IMR-90 (cell line): ENCODE measurements at regions not wholly inside any gene's neighbourhood (a gene's known extent, or its start where the extent isn't known, plus 50 kb on each side); places are given as distances from the start of the nearest gene placed in this dataset.

Experiments
- ATAC-seq: fragments of 200-7000 bp; cut with Tn5 transposase; 2 replicates; pipeline ENCODE4 v1.9.1; 2020; ENCODE audit warnings: low read depth, mild to moderate bottlenecking, moderate library complexity
- BruUV-seq: library from RNA; stranded (reverse); fragments of 400-500 nt; replicated peaks from 2 replicates; lab custom pipeline; 2021; lab: Mats Ljungman, UMichigan
- CTCF ChIA-PET: fragments of 300-600 bp; formaldehyde crosslinking; extraction: SDS; loops from one replicate; lab custom pipeline; 2021; ENCODE audit warnings: antibody characterized with exemption; lab: Yijun Ruan, JAX
- POLR2A ChIA-PET: fragments of 300-600 bp; sonication (Branson Sonifier 250); formaldehyde crosslinking; loops from one replicate; lab custom pipeline; 2022; ENCODE audit warnings: antibody characterized with exemption; ENCODE audit not compliant: unreplicated experiment; lab: Charles Lee
- DNase-seq: peaks from one replicate; pipeline ENCODE4 v3.0.0; 2013
- H2AFZ ChIP-seq: replicated peaks from 2 replicates; pipeline ENCODE3; 2013; ENCODE audit warnings: low read length, mild to moderate bottlenecking; ENCODE audit not compliant: poor library complexity
- H2AK5ac ChIP-seq: 2 replicates; pipeline ENCODE4 v1.6.1; 2013; ENCODE audit warnings: low read depth, low read length, inconsistent platforms
- H2AK9ac ChIP-seq: replicated peaks from 2 replicates; pipeline ENCODE3; 2013; ENCODE audit warnings: mild to moderate bottlenecking, low read depth, low read length, moderate library complexity; ENCODE audit not compliant: poor library complexity
- H2BK120ac ChIP-seq: 2 replicates; pipeline ENCODE4 v1.6.1; 2013; ENCODE audit warnings: low read depth, low read length, inconsistent platforms
- H2BK15ac ChIP-seq: 3 replicates; pipeline ENCODE4 v1.6.1; 2013; ENCODE audit warnings: low read depth, low read length, inconsistent platforms
- H2BK20ac ChIP-seq: 2 replicates; pipeline ENCODE4 v1.6.1; 2013; ENCODE audit warnings: low read depth, mild to moderate bottlenecking, inconsistent platforms, low read length, moderate library complexity
- H2BK5ac ChIP-seq: 2 replicates; pipeline ENCODE4 v1.6.1; 2013; ENCODE audit warnings: mild to moderate bottlenecking, low read depth, low read length, inconsistent platforms; ENCODE audit not compliant: poor library complexity, severe bottlenecking
- H3K14ac ChIP-seq: replicated peaks from 2 replicates; pipeline ENCODE4 v1.6.1; 2013; ENCODE audit warnings: low read depth, low read length, inconsistent platforms
- H3K18ac ChIP-seq: 2 replicates; pipeline ENCODE4 v1.6.1; 2013; ENCODE audit warnings: low read depth, low read length, control low read depth
- H3K23ac ChIP-seq: 2 replicates; pipeline ENCODE4 v1.6.1; 2013; ENCODE audit warnings: low read depth, low read length, inconsistent platforms
- H3K27ac ChIP-seq: 2 replicates; pipeline ENCODE4 v1.5.1; 2013; ENCODE audit warnings: mild to moderate bottlenecking, control low read depth, low read length; ENCODE audit not compliant: insufficient read depth
- H3K27me3 ChIP-seq: 2 replicates; pipeline ENCODE4 v1.6.1; 2013; ENCODE audit warnings: low read length; ENCODE audit not compliant: control insufficient read depth, insufficient read depth
- H3K36me3 ChIP-seq: 2 replicates; pipeline ENCODE4 v1.6.1; 2013; ENCODE audit warnings: low read length, mixed read lengths; ENCODE audit not compliant: control insufficient read depth, insufficient read depth
- H3K4ac ChIP-seq: 2 replicates; pipeline ENCODE4 v1.6.1; 2013; ENCODE audit warnings: low read depth, low read length, inconsistent platforms
- H3K4me1 ChIP-seq: 2 replicates; pipeline ENCODE4 v1.6.1; 2013; ENCODE audit warnings: low read length, mixed read lengths; ENCODE audit not compliant: control insufficient read depth, insufficient read depth
- H3K4me2 ChIP-seq: 2 replicates; pipeline ENCODE4 v1.6.1; 2013; ENCODE audit warnings: low read depth, mild to moderate bottlenecking, control low read depth, low read length, moderate library complexity
- H3K4me3 ChIP-seq: 2 replicates; pipeline ENCODE4 v1.5.1; 2013; ENCODE audit warnings: low read depth, mild to moderate bottlenecking, control low read depth, low read length, moderate library complexity; ENCODE audit not compliant: insufficient read depth
- H3K56ac ChIP-seq: 2 replicates; pipeline ENCODE4 v1.6.1; 2013; ENCODE audit warnings: low read length, inconsistent platforms; ENCODE audit not compliant: insufficient read depth; ENCODE audit errors: extremely low read depth
- H3K79me1 ChIP-seq, 2 experiments: 2 replicates each; pipeline ENCODE4 v1.6.1; 2013; ENCODE audit warnings: low read length in 2 of 2, inconsistent platforms in 1 of 2, low read depth in 1 of 2
- H3K9ac ChIP-seq: 2 replicates; pipeline ENCODE4 v1.6.1; 2013; ENCODE audit warnings: low read depth, low read length, control low read depth
- H3K9me1 ChIP-seq: 2 replicates; pipeline ENCODE4 v1.6.1; 2013; ENCODE audit warnings: low read length, inconsistent platforms; ENCODE audit not compliant: insufficient read depth
- H3K9me3 ChIP-seq: 2 replicates; pipeline ENCODE4 v1.6.1; 2013; ENCODE audit warnings: low read length; ENCODE audit not compliant: control insufficient read depth, insufficient read depth
- H4K20me1 ChIP-seq: 2 replicates; pipeline ENCODE4 v1.6.1; 2013; ENCODE audit warnings: low read length, inconsistent platforms; ENCODE audit not compliant: insufficient read depth
- H4K5ac ChIP-seq: 2 replicates; pipeline ENCODE4 v1.6.1; 2013; ENCODE audit warnings: mild to moderate bottlenecking, low read depth, low read length, control low read depth
- H4K8ac ChIP-seq, 2 experiments: 2 replicates each; pipeline ENCODE4 v1.6.1; 2013; ENCODE audit warnings: low read depth in 2 of 2, low read length in 2 of 2, control low read depth in 1 of 2, inconsistent platforms in 1 of 2
- H4K91ac ChIP-seq: 2 replicates; pipeline ENCODE4 v1.6.1; 2013; ENCODE audit warnings: low read depth, low read length, inconsistent platforms; ENCODE audit not compliant: insufficient read depth
- BHLHE40 ChIP-seq: fragments of 150-350 bp; IDR thresholded peaks from 2 replicates; pipeline ENCODE4 v1.6.1; 2016; ENCODE audit warnings: mild to moderate bottlenecking, low read depth, low read length
- CEBPB ChIP-seq: IDR thresholded peaks from 2 replicates; pipeline ENCODE4 v1.6.1; 2012; ENCODE audit warnings: low read depth, low read length, improper control_type of control experiment
- CHD1 ChIP-seq: IDR thresholded peaks from 2 replicates; pipeline ENCODE4 v1.6.1; 2012; ENCODE audit warnings: low read depth, low read length, improper control_type of control experiment
- MXI1 ChIP-seq: IDR thresholded peaks from 2 replicates; pipeline ENCODE4 v1.6.1; 2012; ENCODE audit warnings: low read depth, mild to moderate bottlenecking, low read length, moderate library complexity, borderline replicate concordance
- RAD21 ChIP-seq: IDR thresholded peaks from 2 replicates; pipeline ENCODE4 v1.6.1; 2012; ENCODE audit warnings: low read length, improper control_type of control experiment
- RCOR1 ChIP-seq: IDR thresholded peaks from 2 replicates; pipeline ENCODE4 v1.6.1; 2012; ENCODE audit warnings: mild to moderate bottlenecking, low read length, improper control_type of control experiment; ENCODE audit not compliant: insufficient replicate concordance
- RFX5 ChIP-seq: IDR thresholded peaks from 2 replicates; pipeline ENCODE4 v1.8.0; 2012; ENCODE audit warnings: low read depth, mild to moderate bottlenecking, low read length, moderate library complexity
- SMC3 ChIP-seq: fragments of 150-350 bp; IDR thresholded peaks from 2 replicates; pipeline ENCODE4 v1.6.1; 2016; ENCODE audit warnings: low read depth, mild to moderate bottlenecking, antibody characterized with exemption, low read length, moderate library complexity
- USF2 ChIP-seq: fragments of 150-350 bp; IDR thresholded peaks from 2 replicates; pipeline ENCODE4 v1.6.1; 2017; ENCODE audit warnings: mild to moderate bottlenecking, antibody characterized with exemption, low read length, low read depth
- WGBS, 2 experiments: methylation state at CpG; one replicate each; pipeline versions ENCODE4 v1.1.5 to v1.1.7; 2013; ENCODE audit warnings: missing lambda C conversion rate in 2 of 2; ENCODE audit not compliant: insufficient read length in 1 of 2; ENCODE audit errors: extremely low coverage in 2 of 2; 5-methylcytosine and 5-hydroxymethylcytosine counted together
- dilution Hi-C: fragments of 300-500 bp; cut with HindIII; formaldehyde crosslinking; loops from one replicate; pipeline ENCODE4 v1.14.3; 2018; ENCODE audit warnings: low sequenced_read_pairs; ENCODE audit not compliant: unreplicated experiment
- in situ Hi-C: fragments of 300-500 bp; cut with MboI; formaldehyde crosslinking; loops from 3 replicates; pipeline ENCODE4 v1.14.3; 2019; ENCODE audit warnings: low sequenced_read_pairs, inconsistent platforms, mixed read lengths
- intact Hi-C: fragments of 100-400 bp; cut with micrococcal nuclease; formaldehyde crosslinking; loops from 2 replicates; pipeline ENCODE4 v1.10.0; 2022

- Histone ChIP-seq H4K8ac (no peak overlapping the region), H2BK15ac (no peak overlapping the region), H3K9me1 (no peaks in the 10 kb centered on the region), H4K5ac (no peak overlapping the region), H3K4ac (no peak overlapping the region), H3K4me2 (no peak overlapping the region), H2BK120ac (no peak overlapping the region), H3K4me1 (no peaks in the 10 kb centered on the region), H3K14ac (no peak overlapping the region), H3K56ac (no peak overlapping the region), H3K4me3 (no peak overlapping the region), H3K27me3 (no peaks in the 10 kb centered on the region), H4K20me1 (no peaks in the 10 kb centered on the region), H3K36me3 (no peaks in the 10 kb centered on the region), H3K9ac (no peak overlapping the region), H4K91ac (no peak overlapping the region), H2BK5ac (no peak overlapping the region), H3K23ac (no peak overlapping the region), H3K79me1 (no peaks in the 10 kb centered on the region), H2AK9ac (no peak overlapping the region), H3K18ac (no peak overlapping the region), H2BK20ac (no peak overlapping the region), H3K9me3 (no peaks in the 10 kb centered on the region), H2AK5ac (no peak overlapping the region), H3K27ac (no peak overlapping the region), H2AFZ (no peak overlapping the region)
- no TSS peak for BruUV-seq
- in situ Hi-C loops = no loop called here
- WGBS, 2 experiments = no CpG with 5 or more reads among the region's 3 CpGs
- intact Hi-C loops = no loop called here
- TF ChIP-seq BHLHE40 (no peak), CHD1 (no peak), RFX5 (no peak), MXI1 (no peak), CEBPB (no peak), USF2 (no peak), RAD21 (no peak), RCOR1 (no peak), SMC3 (no peak)
- dilution Hi-C loops = no loop called here
- CTCF ChIA-PET = no interaction called here
- ATAC-seq (no peak), DNase-seq (no peak)
- POLR2A ChIA-PET = no interaction called here
These were observed 1557.9 kb downstream of the PLA2G4A start for GRCh38 chr1:188386666-188387065.
